ENCODE measurements at regions not wholly inside any gene's neighbourhood (a gene's known extent, or its start where the extent isn't known, plus 50 kb on each side); places are given as distances from the start of the nearest gene placed in this dataset.
A peak's percentile ranks its signal among the peaks of the same experiment; 100 is the strongest.

DNA sequence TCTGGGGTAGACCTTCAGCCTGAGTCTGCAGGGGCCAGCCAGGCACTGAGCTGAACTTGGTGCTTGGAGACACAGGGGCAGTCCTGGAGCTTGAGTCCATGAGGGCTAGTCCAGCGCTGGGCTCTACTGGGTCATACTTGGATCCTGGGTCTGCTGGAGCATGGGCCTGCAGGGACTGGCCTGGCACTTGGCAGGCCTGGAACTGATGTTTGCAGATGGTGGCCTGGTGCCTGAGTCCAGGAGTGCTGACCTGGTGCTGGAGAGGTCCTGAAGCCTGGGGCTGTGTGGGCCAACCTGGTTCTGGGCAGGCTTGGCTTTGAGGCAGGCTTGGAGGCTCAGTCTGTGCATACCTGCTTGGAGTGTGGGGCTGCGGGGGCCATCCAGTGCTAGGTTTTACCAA is 143.4 kb upstream of the DSCAM start:
- DNase-seq, result no peak

DNA sequence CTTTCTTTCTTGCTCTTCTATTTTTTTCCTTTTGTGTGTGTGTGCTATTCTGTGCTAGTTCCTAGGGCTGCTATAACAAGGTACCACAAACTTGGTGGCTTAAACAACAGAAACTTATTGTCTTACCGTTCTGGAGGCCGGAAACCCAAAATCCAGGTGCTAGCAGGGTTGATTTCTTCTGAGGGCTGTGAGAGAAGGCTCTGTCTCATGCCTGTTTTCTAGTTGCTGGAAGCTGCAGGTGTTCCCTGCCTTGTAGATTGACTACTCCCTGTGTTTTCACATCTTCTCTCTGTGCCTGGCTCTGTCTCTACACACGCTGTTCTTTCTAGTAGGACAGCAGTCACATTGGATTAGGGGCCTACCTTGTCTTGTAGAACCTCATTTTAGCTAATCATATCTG is 150.9 kb upstream of the DSCAM start:
- no peak for DNase-seq

DNA sequence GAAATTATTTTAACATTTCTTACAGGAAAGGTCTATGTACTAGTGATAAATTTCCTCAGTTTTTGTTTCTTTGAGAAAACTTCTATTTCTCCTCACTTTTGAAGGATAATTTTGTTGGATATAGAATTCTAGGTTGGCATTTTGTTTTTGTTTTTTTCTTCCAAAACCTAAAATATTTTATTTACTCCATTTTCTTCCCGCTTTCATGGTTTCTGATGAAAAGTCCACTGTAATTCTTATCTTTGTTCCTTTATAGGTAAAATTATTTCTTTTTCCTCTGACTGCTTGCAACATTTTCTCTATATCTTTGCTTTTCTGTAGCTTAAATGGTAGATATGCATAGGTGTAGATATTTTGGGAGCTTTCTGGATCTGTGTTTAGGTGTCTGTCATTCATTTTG is 153.9 kb upstream of the DSCAM start:
- no peak for DNase-seq

DNA sequence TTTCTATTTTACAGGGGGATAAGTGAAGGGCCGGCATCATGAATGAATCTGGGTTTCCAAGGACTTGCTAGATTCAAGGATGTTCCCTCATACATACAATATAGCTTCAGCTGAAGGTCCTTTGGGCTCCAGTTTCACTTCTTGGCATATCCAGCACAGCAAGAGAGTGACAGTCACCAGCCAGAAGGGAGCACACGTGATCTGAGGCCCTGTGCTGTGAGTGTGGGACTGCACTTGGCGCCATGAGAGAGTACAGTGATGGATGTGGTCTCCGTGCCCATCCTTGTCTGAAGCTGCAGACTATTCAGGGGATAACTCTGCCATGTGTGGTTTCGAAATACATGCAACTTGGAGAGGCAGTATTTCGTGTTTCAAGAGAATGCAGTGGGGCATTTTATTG is 159.7 kb upstream of the DSCAM start:
- DNase-seq, result no peak

DNA sequence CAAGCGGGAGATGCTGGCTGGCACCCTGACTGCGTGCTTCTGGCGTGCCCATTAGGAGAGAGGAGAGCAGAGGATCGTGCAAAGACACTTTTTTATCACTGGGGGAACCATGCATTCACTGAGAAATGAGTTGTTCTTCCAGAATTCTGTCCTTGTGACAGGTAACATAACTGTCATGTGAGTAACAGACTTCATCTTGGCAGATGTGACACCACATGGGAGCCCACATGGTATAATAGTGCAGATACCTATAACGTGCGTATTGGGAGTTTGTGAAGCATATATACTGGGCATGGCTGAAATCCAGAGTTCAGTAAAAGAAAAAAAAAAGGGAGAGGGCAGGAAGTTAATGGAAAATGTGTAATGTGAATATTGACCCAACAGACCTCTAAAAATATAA is 159.6 kb upstream of the BACE2 start:
- no peak for DNase-seq

DNA sequence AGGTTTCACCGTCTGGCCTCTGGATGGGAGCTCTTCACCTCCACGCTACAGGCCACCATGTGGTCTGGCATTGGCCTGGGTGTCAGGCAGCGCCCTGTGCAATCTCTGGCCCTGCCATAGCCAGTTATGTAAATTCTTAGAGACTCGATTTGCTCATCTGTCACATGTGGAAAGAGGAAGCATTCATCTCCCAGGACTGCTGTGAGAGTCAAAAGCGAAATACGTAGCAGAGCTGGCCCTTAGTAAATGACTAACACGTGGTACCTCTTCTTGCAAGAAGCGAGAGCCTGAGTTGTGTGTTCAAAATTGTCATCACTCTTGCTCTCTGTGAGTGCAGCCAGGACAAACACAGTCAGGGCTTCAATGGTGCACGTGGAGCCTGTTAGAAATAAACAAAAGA is 159.0 kb upstream of the BACE2 start:
- DNase-seq, result no peak

DNA sequence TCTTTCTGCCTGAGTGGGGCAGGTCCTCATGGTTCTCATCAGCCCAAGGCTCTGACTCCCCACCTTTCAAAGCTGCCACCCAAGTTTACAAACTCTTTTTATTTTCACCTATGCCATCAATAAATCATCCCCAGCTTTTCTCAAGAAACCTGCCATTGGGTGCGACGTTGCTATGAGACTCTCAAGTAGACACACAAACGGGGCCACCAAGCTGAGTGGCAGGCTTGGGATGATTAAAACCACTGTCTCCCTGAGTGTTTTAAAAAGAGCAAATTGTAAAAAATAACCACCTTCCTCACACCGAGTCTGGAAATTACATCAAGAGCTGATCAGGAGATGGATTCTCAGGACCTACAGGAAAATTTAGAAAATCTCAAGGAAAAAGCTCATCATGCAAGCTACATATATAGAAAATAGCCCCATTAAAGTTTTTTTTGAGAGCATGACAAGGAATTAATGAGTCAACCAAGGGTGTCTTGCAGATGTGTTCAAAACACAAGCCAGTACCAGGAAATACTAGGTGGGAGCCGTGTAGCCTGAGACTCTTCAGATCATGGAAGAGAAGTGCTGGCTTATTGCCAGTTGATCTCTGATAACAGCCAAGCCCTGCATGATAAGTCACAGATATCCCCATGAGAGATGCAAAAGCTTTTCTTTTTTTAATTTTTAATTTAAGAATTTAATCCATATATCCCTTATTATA is 158.4 kb upstream of the BACE2 start:
- DNase-seq, result no peak

DNA sequence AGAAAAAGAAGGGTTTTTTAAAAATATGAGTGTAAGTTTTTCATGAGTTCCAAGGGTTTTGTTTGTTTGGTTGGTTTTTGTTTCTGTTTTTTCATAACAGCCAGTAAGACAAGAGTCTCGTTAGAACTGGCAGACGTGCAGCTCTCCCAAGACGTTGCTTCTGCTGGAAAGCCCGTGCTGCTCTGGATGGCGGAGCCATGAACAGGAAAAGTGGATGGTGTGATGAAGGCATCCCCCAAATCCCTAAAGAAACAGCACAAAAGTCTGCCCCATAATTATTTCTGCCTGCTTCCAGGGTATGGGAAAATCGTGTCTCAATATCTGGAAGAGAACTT is 157.9 kb upstream of the BACE2 start:
- no peak for DNase-seq

DNA sequence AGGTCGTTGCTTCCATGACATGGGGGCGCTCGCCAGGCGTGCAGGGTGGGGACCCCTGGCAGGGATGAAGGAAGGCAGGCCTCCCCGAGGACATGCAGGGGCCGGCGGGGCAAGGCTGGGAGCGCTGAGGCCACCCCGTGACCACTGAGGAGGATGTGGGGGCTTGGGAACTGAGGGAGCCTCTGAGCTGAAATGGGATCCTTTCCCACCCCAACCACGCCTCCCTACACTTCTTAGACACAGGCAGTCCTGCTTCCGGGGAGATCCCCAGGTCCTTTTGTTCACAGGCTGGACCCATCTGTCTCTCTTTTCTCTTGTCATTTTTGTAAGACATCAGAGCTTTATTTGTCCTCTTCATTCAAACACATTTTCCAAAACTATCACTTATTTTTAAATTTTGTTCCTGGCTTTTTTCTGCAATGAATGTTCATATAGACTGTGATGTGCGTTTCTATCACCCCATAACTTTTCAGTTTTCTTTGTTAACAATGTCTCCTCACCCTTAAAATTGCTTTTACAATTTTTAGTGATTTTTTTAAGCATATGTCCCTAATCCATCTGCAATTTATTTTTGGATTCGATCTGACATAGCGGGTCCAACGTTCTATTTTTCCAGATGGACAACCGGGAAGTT is 156.7 kb upstream of the BACE2 start:
- no peak for DNase-seq

DNA sequence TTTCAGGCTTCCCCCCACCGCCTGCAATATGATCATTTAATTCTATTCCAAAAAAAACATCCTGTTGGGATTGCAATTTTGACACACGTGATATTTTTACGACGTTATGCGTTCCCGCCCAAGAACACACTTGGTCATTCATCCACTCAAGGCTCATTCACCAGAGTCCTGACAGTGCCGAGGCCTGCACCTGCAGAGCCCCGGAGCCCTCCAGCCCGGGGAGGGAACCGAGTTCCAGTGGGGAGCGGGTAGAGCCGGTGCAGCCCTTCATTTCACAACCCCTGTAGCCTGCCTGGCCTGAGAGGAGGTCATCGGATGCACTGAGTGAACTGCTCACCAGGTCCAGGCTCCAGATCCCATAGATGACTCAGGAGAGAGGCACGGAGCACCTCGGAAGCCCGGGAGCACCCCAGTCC is 156.0 kb upstream of the BACE2 start:
- DNase-seq, result no peak

DNA sequence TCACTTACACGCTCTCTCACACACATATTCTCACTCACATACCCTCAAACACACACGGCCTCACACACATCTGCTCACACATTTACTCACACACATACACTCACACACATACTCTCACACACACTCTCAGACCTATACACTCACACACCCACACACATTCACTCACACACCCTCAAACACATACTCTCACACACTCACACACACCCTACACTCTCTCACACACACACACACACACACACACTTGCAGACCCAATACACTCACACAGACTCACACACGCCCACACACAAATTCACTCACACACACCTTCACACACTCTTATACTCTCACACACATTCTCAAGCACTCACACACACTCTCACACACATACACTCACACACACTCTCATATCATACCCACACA is 155.5 kb upstream of the BACE2 start:
- DNase-seq, result no peak

DNA sequence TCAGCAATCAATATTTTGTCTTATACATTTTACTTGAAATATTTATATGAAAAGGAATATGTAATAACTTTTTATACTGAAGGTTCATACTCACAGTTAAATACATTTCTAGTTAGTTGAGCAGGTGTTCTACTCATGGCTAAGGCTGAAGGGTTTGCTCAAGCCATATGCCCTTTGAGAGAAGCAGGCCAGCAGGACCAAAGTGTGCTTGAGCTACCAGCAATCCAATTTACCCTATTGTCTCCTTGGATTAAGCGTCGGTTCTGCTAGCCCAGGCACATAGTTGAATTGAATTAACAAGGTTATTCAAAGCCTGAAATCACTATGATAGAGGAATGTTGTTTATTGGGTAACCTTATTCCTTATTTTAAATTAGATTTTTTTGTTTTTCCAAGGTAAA is 151.5 kb upstream of the BACE2 start:
- DNase-seq, result no peak

DNA sequence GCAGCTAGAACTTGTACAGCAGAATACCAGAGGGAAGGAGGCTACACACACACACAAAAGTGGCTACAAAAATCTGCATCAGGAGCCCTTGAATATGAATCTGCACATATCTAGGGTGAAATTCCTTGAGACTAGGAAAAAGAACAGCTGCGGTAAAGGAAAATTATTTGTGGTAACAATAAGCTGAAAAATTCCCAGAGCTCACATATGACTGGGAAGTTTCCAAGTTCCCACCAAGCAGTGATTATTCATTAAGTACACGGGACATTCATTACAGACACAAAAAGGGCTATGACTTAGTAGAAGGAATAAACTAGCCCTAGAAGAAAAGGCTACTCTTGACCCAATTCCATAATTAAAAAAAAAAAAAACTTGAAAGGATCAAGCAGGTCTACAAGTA is 149.5 kb upstream of the BACE2 start:
- DNase-seq, result no peak

DNA sequence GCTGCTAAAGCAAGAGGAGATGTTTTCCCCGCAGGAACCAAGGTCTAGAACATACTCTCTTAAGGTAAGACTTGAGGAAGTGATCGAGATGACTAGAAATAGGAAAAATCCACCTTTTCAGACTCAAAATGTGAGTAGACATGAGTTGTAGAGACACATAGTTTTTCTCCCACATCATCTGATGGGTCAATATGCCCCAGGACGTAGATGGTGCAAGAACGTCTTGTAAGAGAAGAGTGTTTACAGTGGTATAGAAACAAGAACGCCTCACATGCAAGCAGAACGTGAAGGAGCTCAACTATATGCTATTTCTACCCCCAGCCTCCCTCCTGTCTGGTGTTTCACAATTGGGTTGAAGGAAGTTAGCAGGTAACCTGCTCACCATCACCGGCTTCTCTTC is 144.0 kb upstream of the BACE2 start:
- DNase-seq, result no peak

DNA sequence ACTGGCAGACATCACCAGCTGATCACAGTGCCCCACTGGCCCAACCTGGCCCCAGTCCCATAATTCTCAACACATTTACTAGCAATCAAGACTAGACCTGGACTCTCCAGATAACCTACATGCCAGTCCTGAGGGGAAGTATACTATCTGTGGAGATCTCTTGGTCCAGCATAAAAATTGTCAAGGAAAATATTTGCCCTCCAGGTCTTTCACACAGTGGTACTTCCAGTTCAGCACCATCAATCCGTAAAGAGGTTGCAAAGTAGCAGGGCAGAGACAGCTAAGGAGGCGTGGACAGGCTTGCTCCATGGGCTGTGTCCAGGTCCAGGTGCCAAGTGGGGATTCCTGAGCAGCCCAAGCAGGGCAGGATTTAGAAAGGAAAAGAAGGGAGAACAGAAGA is 143.6 kb upstream of the BACE2 start:
- DNase-seq, result no peak

DNA sequence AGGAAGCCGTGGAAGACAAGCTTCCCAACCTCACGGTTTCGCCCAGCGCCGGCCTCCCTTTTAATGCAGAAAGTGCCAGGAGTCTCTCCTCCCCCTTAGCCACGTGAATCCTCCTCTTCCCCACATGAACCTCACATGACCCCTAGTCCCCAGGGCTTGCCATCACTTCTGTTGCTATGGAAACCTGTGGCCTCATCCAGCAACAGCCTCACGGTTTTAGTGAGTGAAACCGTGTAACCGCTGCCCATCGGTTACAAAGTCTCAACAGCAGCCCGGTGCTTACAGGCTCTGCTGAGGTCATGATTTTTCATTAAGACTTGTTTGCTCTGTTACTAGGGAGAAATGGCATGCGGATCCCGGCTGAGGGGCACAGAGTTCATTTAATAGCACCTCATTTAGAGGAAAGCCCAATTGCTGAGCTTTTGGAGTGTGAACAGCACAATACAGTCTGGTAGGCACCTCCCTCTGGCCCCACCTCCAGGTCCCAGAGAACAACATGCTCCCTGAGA is 143.2 kb upstream of the BACE2 start:
- DNase-seq, result no peak

DNA sequence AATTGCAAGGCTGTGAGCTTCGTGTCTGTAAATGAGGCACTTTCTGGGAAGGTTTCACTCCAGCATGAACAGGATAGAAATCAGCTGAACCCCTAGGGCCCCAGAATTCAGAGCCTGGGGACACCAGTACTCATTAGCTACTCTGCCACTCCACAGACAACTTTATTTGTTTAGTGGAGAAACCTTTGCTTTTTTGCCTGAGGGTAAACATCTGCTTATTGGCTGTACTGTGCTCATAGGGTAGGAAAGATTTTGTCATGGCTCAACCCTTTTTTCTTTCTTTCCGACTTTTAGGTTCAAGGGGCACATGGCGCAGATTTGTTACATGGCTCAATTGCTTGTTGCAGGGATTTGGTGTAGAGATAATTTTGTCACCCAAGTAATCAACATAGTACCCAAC is 138.4 kb upstream of the BACE2 start:
- no peak for DNase-seq

DNA sequence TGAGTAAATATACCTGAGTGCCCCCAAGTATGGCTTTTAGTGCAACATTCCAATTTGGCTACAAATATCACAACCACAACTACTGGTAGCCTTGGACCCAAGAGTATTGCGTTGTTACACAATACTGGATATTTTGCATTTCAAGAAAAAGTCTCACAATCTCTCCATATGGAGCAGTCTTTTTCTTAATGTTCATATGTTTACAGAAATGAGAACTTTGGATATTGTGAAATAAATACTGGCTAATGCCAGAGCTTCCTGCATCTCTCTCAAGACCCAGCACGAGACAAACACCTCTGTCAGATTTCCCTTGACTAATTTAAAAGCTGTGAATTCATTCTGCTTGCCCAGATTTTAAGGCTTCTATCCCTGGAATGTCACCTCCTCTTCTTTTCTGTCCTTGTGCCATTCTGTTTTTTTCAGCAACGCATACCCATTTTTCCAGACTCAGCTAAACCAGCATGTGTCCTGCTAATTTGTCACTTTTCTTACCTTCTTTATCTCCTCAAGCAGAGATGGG is 136.2 kb upstream of the BACE2 start:
- no peak for DNase-seq

DNA sequence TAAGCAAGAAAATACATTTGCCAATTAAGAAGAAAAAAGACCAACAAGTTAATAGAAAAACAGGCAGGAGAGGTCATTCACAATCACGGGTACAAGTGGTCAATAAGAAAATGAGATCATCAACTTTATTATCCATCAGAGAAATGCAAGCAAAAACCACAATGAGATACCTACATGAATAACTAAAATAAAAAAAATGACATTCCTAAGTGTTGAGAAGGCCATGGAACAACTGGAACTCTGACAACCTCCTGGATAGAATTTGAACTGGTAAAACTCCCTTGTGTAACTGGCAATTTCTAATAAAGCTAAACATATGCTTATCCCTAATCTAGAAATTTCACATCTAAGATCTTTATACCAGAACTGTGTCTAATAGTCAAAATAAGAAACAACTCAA is 135.4 kb upstream of the BACE2 start:
- DNase-seq, result no peak

DNA sequence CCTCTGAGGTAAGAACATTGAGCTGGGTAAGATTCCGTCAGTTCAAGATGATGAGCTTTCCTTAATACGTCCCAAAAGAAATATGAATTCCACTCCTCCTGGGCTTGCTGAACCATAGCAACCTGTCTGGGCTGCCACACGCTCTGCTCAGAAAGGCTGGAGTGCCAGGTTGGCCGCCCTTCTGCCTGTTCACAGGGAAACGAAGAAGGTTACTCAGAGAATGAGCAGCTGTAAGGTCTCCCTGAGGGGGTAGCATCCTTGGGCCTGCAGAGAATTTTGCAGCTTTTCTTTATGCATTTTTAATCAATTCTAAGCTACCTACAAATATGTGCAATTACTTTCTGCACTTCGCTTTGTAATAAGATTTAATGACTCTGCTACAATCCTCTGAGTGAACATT is 130.7 kb upstream of the BACE2 start:
- DNase-seq, result no peak

DNA sequence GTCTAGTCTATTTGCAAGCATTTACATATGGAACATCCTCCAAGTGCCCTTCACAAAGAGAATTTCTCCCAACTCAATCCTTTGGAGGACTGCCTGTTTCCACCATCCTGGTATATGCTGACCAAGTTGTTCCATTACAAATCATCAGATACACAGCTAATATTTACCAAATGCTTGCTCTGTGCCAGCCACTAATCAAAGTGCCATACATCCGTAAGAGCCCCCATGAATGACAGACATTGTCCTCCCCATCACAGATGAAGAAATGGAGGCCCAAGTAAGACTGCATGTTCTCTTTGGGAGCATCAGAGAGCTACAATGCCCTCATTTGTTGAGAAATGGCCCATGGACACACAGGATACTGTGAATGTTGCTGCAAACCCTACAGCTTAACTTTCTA is 130.0 kb upstream of the BACE2 start:
- no peak for DNase-seq

DNA sequence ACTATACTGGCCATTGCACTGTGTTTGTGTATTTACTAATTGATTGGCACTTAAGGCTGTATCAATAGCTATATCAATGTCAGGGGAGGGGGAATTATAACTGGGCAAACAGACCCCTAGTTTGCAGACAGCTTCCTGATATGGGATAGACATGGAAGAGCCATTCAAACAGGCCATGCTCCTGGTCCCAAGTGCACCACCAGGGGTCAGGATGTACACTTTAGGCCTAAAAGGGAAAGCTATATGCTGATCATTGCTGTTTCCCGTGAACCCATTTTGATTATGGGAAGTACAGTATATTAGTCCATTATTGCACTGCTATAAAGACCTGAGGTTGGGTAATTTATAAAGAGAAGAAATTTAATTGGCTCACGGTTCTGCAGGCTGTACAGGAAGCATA is 124.9 kb upstream of the BACE2 start:
- DNase-seq, result no peak

DNA sequence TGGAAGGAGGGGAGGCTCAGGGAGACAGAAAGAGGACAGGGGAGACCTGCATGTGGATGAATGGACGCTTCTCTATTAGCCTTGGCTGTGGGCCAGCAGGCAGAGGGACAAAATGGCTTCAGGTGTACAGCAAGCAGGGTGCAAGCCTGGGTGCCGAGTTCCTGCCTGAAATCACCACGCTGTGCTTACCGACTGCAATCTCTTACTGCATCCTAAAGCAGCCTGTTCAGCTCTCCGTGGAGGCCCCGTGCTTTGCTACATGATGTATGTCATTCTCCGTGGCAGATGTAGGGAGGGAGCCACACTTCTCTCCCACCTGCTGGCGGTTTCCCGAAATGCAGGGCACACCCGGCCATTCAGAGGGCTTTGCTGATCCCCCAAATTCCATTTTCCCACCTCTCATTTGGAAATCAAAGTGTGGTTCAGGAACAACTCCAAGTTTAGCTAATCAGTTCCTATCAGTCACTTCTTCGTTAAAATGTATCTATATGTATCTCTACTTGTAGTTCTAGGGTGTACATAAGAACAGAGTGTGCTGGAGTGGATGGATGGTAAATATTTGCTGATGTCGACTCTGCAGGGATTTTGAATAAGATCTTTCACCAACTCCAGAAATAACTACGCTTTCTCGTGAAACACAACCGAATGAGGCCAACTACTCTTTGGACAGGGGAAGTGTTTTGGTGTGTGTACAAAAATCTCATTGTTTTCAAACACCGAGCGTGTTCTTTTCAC is 122.3 kb upstream of the BACE2 start:
- peak; percentile 64 for DNase-seq

DNA sequence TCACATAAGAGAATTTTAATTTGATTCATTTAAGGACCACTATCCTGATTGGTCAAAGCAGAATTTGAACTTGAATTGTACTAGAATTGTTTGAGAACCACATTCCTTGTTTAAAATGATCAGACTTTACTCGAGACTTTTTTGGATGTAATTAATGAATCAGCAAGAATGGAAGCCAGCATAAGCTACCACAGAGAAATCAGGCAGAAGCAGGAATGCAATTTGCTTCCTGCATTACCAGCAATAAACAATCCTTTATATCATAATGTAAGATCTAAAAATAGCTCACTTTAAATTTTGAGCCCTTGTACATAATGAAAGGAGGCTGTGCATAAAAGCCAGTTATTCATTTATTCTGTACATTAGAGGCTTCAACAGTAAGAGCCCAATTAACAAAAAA is 119.8 kb upstream of the BACE2 start:
- DNase-seq, result no peak

All from NCI-H2081 treated with DMSO at 0.1 percent for 48 hours (cell line).